K562 (cell line): ENCODE measurements at regions not wholly inside any gene's neighbourhood (a gene's known extent, or its start where the extent isn't known, plus 50 kb on each side); places are given as distances from the start of the nearest gene placed in this dataset.

ENCODE experiments used
- ATAC-seq: fragments of 200-7000 bp; cut with Tn5 transposase; 3 replicates; pipeline ENCODE4 v1.9.1; 2020; ENCODE audit warnings: moderate library complexity
- BruUV-seq: library from RNA; stranded (reverse); fragments of 400-500 nt; replicated peaks from 2 replicates; lab custom pipeline; 2021; lab: Mats Ljungman, UMichigan
- CTCF ChIA-PET: fragments of 300-600 bp; formaldehyde crosslinking; extraction: SDS; loops from one replicate; lab custom pipeline; 2021; ENCODE audit warnings: low intra/inter-chr PET ratio; lab: Yijun Ruan, JAX
- POLR2A ChIA-PET: fragments of 300-600, 350-650 bp; sonication (Branson Sonifier 250); formaldehyde crosslinking; extraction: SDS; loops from one replicate; lab custom pipeline; 2021; ENCODE audit warnings: antibody characterized with exemption, inconsistent platforms; lab: Yijun Ruan, JAX
- DNase-seq, 4 experiments: peaks; one replicate each; pipeline versions ENCODE4 v3.0.0 to v3.0.0-alpha.2; 2011 to 2018; ENCODE audit warnings: low spot score in 3 of 4, mixed read lengths in 3 of 4; ENCODE audit errors: extremely low read depth in 1 of 4
- FAIRE-seq: peaks from 2 replicates; lab custom pipeline; 2011; peaks lifted over from hg19 to GRCh38; lab: Jason Lieb, UNC
- H2AFZ ChIP-seq: 2 replicates; pipeline ENCODE4 v1.6.0; 2011; ENCODE audit warnings: low read depth, low read length, control low read depth, inconsistent platforms
- H3K27ac ChIP-seq: fragments of 200-600 bp; 3 replicates; pipeline ENCODE4 v1.8.0; 2011; ENCODE audit warnings: low read depth, mild to moderate bottlenecking, control low read depth, inconsistent platforms, low read length, moderate library complexity, mixed read lengths; ENCODE audit errors: extremely low read depth
- H3K27me3 ChIP-seq, 2 experiments: fragments of 300-600 bp in 1 of 2; 2 replicates in 1 of 2; 3 replicates in 1 of 2; pipeline versions ENCODE4 v1.6.0 to v1.8.0; 2011; ENCODE audit warnings: inconsistent platforms in 2 of 2, low read length in 2 of 2, mild to moderate bottlenecking in 1 of 2, mixed read lengths in 1 of 2, moderate library complexity in 1 of 2; ENCODE audit not compliant: control insufficient read depth in 2 of 2, insufficient read depth in 2 of 2
- H3K36me3 ChIP-seq: fragments of 300-600 bp; 3 replicates; pipeline ENCODE4 v1.8.0; 2011; ENCODE audit warnings: mild to moderate bottlenecking, low read length, inconsistent platforms; ENCODE audit not compliant: control insufficient read depth, insufficient read depth
- H3K4me1 ChIP-seq, 2 experiments: fragments of 200-600 bp in 1 of 2; replicated peaks in 1 of 2; 2 replicates in 1 of 2; 3 replicates in 1 of 2; pipeline versions ENCODE4 v1.5.1 to v1.8.0; 2011; ENCODE audit warnings: inconsistent platforms in 2 of 2, low read length in 2 of 2, mild to moderate bottlenecking in 1 of 2, mixed read lengths in 1 of 2, moderate library complexity in 1 of 2; ENCODE audit not compliant: control insufficient read depth in 2 of 2, insufficient read depth in 2 of 2
- H3K4me2 ChIP-seq: 2 replicates; pipeline ENCODE4 v1.6.1; 2011; ENCODE audit warnings: low read length, control low read depth, inconsistent platforms, mixed read lengths; ENCODE audit not compliant: insufficient read depth
- H3K4me3 ChIP-seq: fragments of 200-600 bp; sonication (generic), shearing (Covaris generic); 2 replicates; pipeline ENCODE4 v1.5.1; 2016; ENCODE audit warnings: control low read depth, inconsistent platforms
- H3K79me2 ChIP-seq: fragments of 200-600 bp; 3 replicates; pipeline ENCODE4 v1.8.0; 2011; ENCODE audit warnings: low read length, inconsistent platforms; ENCODE audit not compliant: control insufficient read depth, insufficient read depth
- H3K9ac ChIP-seq, 2 experiments: 2 replicates each; pipeline versions ENCODE4 v1.6.0 to v1.6.1; 2011; ENCODE audit warnings: low read depth in 2 of 2, low read length in 2 of 2, control low read depth in 1 of 2, inconsistent platforms in 1 of 2, mild to moderate bottlenecking in 1 of 2, mixed read lengths in 1 of 2; ENCODE audit not compliant: insufficient read depth in 1 of 2
- H3K9me1 ChIP-seq: one replicate; pipeline ENCODE4 v1.6.0; 2011; ENCODE audit warnings: inconsistent platforms, mild to moderate bottlenecking, low read length, moderate library complexity; ENCODE audit not compliant: control insufficient read depth, insufficient read depth
- H3K9me3 ChIP-seq: replicated peaks from 2 replicates; pipeline ENCODE4 v1.5.1; 2011; ENCODE audit warnings: low read depth, low read length, inconsistent platforms; ENCODE audit not compliant: control insufficient read depth, insufficient read depth
- H4K20me1 ChIP-seq: replicated peaks from 2 replicates; pipeline ENCODE4 v1.6.1; 2011; ENCODE audit warnings: low read length, inconsistent platforms, mixed read lengths; ENCODE audit not compliant: control insufficient read depth, insufficient read depth
- MAFG ChIP-seq: fragments of 450-650 bp; conservative IDR thresholded peaks from 2 replicates; pipeline ENCODE4 v1.6.1; 2016; ENCODE audit warnings: missing genetic modification characterization, missing compliant biosample characterization
- PBX2 ChIP-seq, 2 experiments: IDR thresholded peaks in 1 of 2; conservative IDR thresholded peaks in 1 of 2; 2 replicates each; pipeline ENCODE4 v1.6.1; 2016; ENCODE audit warnings: low read depth in 2 of 2, mild to moderate bottlenecking in 1 of 2, missing compliant biosample characterization in 1 of 2, missing genetic modification characterization in 1 of 2, moderate library complexity in 1 of 2
- RNF219 ChIP-seq: fragments of 250-450 bp; sonication (Bioruptor Pico); IDR thresholded peaks from 2 replicates; pipeline ENCODE4 v1.5.0; 2022; ENCODE audit warnings: mild to moderate bottlenecking
- ZFX ChIP-seq: sonication (generic); formaldehyde crosslinking; IDR thresholded peaks from 2 replicates; pipeline ENCODE4 v1.8.0; 2022; ENCODE audit warnings: mild to moderate bottlenecking, missing genetic modification reagents, moderate library complexity
- ZNF134 ChIP-seq: fragments of 250-450 bp; sonication (Bioruptor Pico); conservative IDR thresholded peaks from 2 replicates; pipeline ENCODE4 v1.4.0; 2020
- WGBS: fragments of 100-300 bp; shearing (Covaris generic); methylation state at CpG from one replicate; pipeline ENCODE4 v1.1.6; 2016; ENCODE audit warnings: low coverage, mixed read lengths; ENCODE audit not compliant: insufficient coverage; ENCODE audit errors: missing lambda C conversion rate; 5-methylcytosine and 5-hydroxymethylcytosine counted together
- in situ Hi-C: fragments of 300-500 bp; cut with MboI; formaldehyde crosslinking; loops from 4 replicates; pipeline ENCODE4 v1.15.0; 2018; ENCODE audit warnings: inconsistent platforms, mixed read lengths
- intact Hi-C: fragments of 100-400 bp; cut with micrococcal nuclease; formaldehyde crosslinking; loops from 2 replicates; pipeline ENCODE4 v1.14.2; 2022

DNA sequence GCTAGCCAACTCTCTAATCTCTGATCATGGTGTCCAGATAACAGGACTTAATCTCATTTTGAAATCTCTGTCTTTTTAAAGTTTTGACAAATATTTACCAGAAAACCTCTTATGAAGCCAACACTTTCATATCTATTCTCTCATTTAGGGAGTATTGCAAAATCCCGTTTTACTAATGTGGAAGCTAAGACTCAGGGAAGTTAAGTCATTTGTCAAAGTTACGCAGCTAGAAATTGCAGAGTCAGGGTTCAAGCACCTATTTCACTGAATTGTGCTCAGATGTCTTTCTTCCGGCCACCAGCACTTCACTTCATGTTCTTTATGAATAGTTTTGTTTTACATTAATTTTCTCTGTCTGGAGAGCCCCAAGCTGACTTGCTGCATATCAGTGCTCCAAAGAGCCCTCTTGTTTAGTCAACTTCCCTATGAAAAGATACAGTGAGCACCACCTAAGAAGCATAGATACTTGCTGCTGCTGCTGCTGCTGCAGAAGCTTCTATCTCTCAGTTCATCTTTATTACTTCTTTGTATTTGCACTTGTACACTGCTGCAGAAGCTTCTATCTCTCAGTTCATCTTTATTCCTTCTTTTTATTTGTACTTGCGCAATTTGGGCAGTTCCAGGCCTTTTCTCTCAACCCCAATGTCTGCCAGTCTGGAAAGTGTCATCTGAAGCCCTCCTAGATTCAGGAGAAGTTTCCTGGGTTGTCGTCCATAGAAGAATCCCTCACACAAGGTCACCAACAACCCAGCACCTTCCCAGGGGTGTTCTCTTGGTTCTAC lies 329.7 kb downstream of the MAFB start (continued):
- no peak for TF ChIP-seq PBX2 (CRISPR knock-in tag; IDR thresholded peaks at IDR 0.05; ENCODE audit: low read depth)
- no peak for TF ChIP-seq PBX2 (tag; conservative IDR thresholded peaks at IDR 0.05; ENCODE audit: low read depth)
- no peak for TF ChIP-seq MAFG (tag)

DNA sequence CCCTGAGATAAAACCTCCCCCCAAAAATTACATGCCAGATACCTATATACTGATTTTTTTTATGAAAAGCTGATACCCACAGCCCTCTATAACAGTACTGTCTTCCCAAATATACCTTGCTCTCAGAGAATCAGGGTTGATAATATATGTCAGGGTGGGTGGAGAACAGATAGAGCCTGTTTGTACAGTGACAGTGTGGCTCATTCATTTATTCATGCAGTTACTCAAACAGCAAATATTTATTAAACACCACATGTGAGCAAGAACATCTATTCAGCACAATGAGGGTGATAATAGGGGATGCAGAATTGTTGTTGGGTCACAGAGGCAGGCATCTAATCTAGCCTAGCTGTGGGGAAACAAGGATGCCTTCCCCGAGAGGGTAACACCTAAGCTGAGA lies 334.2 kb downstream of the MAFB start:
- POLR2A ChIA-PET = no interaction called here
- H4K20me1 ChIP-seq = no peaks in the 10 kb centered on the region
- no peaks in the 10 kb centered on the region for H3K36me3 ChIP-seq
- no peak overlapping the region for H2AFZ ChIP-seq
- H3K27ac ChIP-seq = no peak overlapping the region
- intact Hi-C loops (no loop called here), in situ Hi-C loops (no loop called here)
- H3K4me1 ChIP-seq = no peaks in the 10 kb centered on the region
- ATAC-seq (no peak), DNase-seq (no peak), FAIRE-seq (no peak)
- BruUV-seq = no TSS peak
- H3K27me3 ChIP-seq = no peaks in the 10 kb centered on the region
- H3K9me1 ChIP-seq = no peaks in the 10 kb centered on the region
- WGBS = 0% methylated on average over 1 of the region's 1 CpG
- no peaks in the 10 kb centered on the region for H3K79me2 ChIP-seq
- no peak overlapping the region for H3K4me3 ChIP-seq
- no peak overlapping the region for H3K9ac ChIP-seq
- no peaks in the 10 kb centered on the region for H3K9me3 ChIP-seq
- H3K4me2 ChIP-seq = no peak overlapping the region
- TF ChIP-seq ZNF134 (CRISPR knock-in tag) = no peak
- TF ChIP-seq RNF219 (CRISPR knock-in tag) = no peak
- TF ChIP-seq ZFX (CRISPR knock-in tag) = no peak
- TF ChIP-seq, all 486 proteins: peak for 0
- CTCF ChIA-PET = no interaction called here
